ENCODE measurements at regions not wholly inside any gene's neighbourhood (a gene's known extent, or its start where the extent isn't known, plus 50 kb on each side); places are given as distances from the start of the nearest gene placed in this dataset.

GRCh38 chr3:135460273-135460672, 505.3 kb upstream of the PPP2R3A start:
- no peak for TF ChIP-seq CTCF (IDR thresholded peaks at IDR 0.05)
- no peak for TF ChIP-seq POLR2A (IDR thresholded peaks at IDR 0.05)

All from uterus (tissue), 2 donors.